ENCODE measurements at regions not wholly inside any gene's neighbourhood (a gene's known extent, or its start where the extent isn't known, plus 50 kb on each side); places are given as distances from the start of the nearest gene placed in this dataset.

- Histone ChIP-seq H3K4me3 (ENCODE audit: low read length) (no peak overlapping the region), H3K27me3 (ENCODE audit: control insufficient read depth, low read length) (no peaks in the 10 kb centered on the region), H3K36me3 (ENCODE audit: control insufficient read depth, low read length) (no peaks in the 10 kb centered on the region), H3K9me2 (replicated peaks; ENCODE audit: control insufficient read depth, low read length) (no peaks in the 10 kb centered on the region), H3K4me1 (ENCODE audit: control insufficient read depth, low read length) (no peaks in the 10 kb centered on the region), H3K79me2 (ENCODE audit: control insufficient read depth, low read length) (no peaks in the 10 kb centered on the region), H3K27ac (ENCODE audit: low read depth, low read length) (no peak overlapping the region), H3K4me2 (ENCODE audit: low read length) (no peak overlapping the region), H3K9me3 (ENCODE audit: control insufficient read depth, insufficient read depth, low read length) (no peaks in the 10 kb centered on the region), H4K20me1 (ENCODE audit: control insufficient read depth, insufficient read depth, low read depth, low read length) (no peaks in the 10 kb centered on the region), H3F3A (ENCODE audit: control insufficient read depth, insufficient read depth) (no peaks in the 10 kb centered on the region)
- TF ChIP-seq EZH2phosphoT487 (IDR thresholded peaks at IDR 0.05; ENCODE audit: borderline replicate concordance, low read length) (no peak), CTCF (IDR thresholded peaks at IDR 0.05; ENCODE audit: low read depth, low read length, poor library complexity, severe bottlenecking) (no peak)
Observed at GRCh38 chr16:66247516-66248481, 118.7 kb upstream of the CDH5 start.

DNA sequence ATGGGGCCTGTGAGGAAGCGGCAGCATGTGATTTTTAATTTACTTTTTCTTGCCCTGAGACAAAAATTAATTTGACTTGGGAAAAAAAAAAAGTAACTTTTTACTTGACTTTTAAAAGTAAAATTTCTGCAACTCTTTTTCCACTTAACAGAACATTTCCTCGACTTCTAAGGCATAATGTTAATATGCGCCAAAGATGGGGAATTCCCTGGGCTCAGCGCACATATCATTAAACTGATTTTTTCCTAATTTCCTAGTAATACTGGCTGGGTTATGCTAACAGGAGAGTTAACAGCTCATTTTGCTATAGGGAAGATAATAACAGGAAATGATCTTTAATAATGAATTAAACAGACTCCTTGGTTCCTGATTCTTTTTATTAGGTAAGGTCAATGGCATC, 120.6 kb upstream of the CDH5 start:
- Histone ChIP-seq H3K27me3 (ENCODE audit: control insufficient read depth, low read length) (no peaks in the 10 kb centered on the region), H4K20me1 (ENCODE audit: control insufficient read depth, insufficient read depth, low read depth, low read length) (no peaks in the 10 kb centered on the region), H3F3A (ENCODE audit: control insufficient read depth, insufficient read depth) (no peaks in the 10 kb centered on the region), H3K4me1 (ENCODE audit: control insufficient read depth, low read length) (no peaks in the 10 kb centered on the region), H3K27ac (ENCODE audit: low read depth, low read length) (no peak overlapping the region), H3K4me3 (ENCODE audit: low read length) (no peak overlapping the region), H3K4me2 (ENCODE audit: low read length) (no peak overlapping the region), H3K79me2 (ENCODE audit: control insufficient read depth, low read length) (no peaks in the 10 kb centered on the region), H3K36me3 (ENCODE audit: control insufficient read depth, low read length) (no peaks in the 10 kb centered on the region), H3K9me2 (replicated peaks; ENCODE audit: control insufficient read depth, low read length) (no peaks in the 10 kb centered on the region), H3K9me3 (ENCODE audit: control insufficient read depth, insufficient read depth, low read length) (no peaks in the 10 kb centered on the region)
- TF ChIP-seq EZH2phosphoT487 (IDR thresholded peaks at IDR 0.05; ENCODE audit: borderline replicate concordance, low read length): no peak
- TF ChIP-seq CTCF (IDR thresholded peaks at IDR 0.05; ENCODE audit: low read depth, low read length, poor library complexity, severe bottlenecking): no peak

DNA sequence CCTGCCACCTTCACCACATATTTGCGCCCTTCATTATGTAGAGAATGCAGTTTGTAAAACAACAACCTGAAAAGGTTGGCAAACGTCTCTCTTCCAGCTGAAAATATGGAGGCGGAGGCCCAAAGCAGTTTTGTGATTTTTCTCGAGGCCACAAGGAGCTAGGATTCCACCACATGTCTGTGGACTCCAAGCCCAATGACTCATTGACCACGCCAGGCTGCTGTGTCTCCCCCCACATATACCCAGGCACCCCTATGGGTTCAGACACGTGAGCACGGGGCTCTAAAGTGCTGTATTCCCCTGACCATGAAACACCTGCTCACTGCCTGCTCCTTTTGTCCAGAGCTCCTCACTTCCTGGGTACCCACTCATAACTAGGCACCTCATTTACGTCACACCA, 121.4 kb upstream of the CDH5 start:
- Histone ChIP-seq H3K27me3 (ENCODE audit: control insufficient read depth, low read length) (no peaks in the 10 kb centered on the region), H3K36me3 (ENCODE audit: control insufficient read depth, low read length) (no peaks in the 10 kb centered on the region), H3K4me1 (ENCODE audit: control insufficient read depth, low read length) (no peaks in the 10 kb centered on the region), H3K4me3 (ENCODE audit: low read length) (no peak overlapping the region), H3K9me3 (ENCODE audit: control insufficient read depth, insufficient read depth, low read length) (no peaks in the 10 kb centered on the region), H4K20me1 (ENCODE audit: control insufficient read depth, insufficient read depth, low read depth, low read length) (no peaks in the 10 kb centered on the region), H3F3A (ENCODE audit: control insufficient read depth, insufficient read depth) (no peaks in the 10 kb centered on the region), H3K4me2 (ENCODE audit: low read length) (no peak overlapping the region), H3K27ac (ENCODE audit: low read depth, low read length) (no peak overlapping the region), H3K79me2 (ENCODE audit: control insufficient read depth, low read length) (no peaks in the 10 kb centered on the region), H3K9me2 (replicated peaks; ENCODE audit: control insufficient read depth, low read length) (no peaks in the 10 kb centered on the region)
- TF ChIP-seq EZH2phosphoT487 (IDR thresholded peaks at IDR 0.05; ENCODE audit: borderline replicate concordance, low read length) (no peak), CTCF (IDR thresholded peaks at IDR 0.05; ENCODE audit: low read depth, low read length, poor library complexity, severe bottlenecking) (no peak)

Data from DOHH2 (cell line).